ENCODE measurements at regions not wholly inside any gene's neighbourhood (a gene's known extent, or its start where the extent isn't known, plus 50 kb on each side); places are given as distances from the start of the nearest gene placed in this dataset.

- TF ChIP-seq, protein P1, sequence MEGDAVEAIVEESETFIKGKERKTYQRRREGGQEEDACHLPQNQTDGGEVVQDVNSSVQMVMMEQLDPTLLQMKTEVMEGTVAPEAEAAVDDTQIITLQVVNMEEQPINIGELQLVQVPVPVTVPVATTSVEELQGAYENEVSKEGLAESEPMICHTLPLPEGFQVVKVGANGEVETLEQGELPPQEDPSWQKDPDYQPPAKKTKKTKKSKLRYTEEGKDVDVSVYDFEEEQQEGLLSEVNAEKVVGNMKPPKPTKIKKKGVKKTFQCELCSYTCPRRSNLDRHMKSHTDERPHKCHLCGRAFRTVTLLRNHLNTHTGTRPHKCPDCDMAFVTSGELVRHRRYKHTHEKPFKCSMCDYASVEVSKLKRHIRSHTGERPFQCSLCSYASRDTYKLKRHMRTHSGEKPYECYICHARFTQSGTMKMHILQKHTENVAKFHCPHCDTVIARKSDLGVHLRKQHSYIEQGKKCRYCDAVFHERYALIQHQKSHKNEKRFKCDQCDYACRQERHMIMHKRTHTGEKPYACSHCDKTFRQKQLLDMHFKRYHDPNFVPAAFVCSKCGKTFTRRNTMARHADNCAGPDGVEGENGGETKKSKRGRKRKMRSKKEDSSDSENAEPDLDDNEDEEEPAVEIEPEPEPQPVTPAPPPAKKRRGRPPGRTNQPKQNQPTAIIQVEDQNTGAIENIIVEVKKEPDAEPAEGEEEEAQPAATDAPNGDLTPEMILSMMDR (IDR thresholded peaks at IDR 0.05) = no peak
- no peak for TF ChIP-seq POLR2A (IDR thresholded peaks at IDR 0.05)
- no peak for TF ChIP-seq EP300 (IDR thresholded peaks at IDR 0.05)
Measured at GRCh38 chr2:3105814-3106569, 271.6 kb downstream of the EIPR1 start.
